ENCODE measurements at regions not wholly inside any gene's neighbourhood (a gene's known extent, or its start where the extent isn't known, plus 50 kb on each side); places are given as distances from the start of the nearest gene placed in this dataset.

DNA sequence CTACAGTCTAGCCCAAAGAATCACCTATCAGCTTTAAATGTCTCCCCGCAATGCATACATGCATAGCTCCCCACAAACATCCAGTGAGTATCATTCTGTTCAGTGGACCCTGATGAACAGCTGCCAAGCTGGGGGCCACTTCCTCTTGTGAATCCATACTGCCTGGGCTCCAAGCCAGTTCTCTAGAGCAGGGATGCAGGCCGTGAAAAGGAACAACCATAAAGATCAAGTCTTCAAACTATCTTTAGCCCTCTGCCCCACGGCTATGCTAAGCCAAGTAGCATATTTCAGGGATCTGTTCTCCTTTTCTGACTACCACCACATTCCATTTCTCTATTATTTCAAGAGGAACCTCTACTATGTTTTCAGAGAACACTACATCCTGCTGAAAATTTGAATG, 191.7 kb upstream of the BTBD3 start:
- in situ Hi-C loops (cut with MboI; ENCODE audit: low sequenced_read_pairs) = no loop called here

DNA sequence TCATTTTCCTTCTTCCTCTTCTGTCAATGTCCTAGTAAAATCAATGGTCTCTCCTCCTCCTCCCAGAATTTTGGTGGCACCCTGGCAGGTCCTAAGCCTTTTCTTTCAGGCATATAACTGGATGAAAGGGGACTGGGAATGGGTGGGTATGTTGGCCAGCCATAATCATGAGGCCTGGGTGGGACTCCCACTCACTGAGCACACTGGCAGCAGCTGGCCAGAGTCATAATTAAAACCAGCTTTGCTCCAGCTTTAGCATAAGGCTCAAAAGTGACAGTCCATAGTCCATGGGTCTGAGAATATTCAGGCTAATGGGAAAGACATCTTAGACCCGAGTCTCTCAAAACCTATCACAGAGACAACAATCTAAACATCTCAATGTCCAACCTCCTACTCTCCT, 190.0 kb upstream of the BTBD3 start:
- in situ Hi-C loops (cut with MboI; ENCODE audit: low sequenced_read_pairs) = no loop called here

DNA sequence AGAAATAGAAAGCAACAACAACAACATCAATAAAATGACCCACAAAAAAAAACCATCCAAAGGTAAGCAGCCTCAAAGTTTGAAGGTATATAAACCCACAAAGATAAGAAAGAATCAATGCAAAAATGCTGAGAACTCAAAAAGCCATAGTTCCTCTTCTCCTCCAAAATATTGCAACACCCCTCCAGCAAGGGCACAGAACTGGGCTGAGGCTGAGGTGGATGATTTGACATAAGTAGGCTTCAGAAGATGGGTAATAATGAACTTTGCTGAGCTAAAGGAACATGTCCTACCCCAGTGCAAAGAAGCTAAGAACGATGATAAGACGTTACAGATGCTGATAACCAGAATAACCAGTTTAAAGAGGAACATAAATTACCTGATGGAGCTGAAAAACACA, 188.8 kb upstream of the BTBD3 start:
- in situ Hi-C loops (cut with MboI; ENCODE audit: low sequenced_read_pairs) = no loop called here

DNA sequence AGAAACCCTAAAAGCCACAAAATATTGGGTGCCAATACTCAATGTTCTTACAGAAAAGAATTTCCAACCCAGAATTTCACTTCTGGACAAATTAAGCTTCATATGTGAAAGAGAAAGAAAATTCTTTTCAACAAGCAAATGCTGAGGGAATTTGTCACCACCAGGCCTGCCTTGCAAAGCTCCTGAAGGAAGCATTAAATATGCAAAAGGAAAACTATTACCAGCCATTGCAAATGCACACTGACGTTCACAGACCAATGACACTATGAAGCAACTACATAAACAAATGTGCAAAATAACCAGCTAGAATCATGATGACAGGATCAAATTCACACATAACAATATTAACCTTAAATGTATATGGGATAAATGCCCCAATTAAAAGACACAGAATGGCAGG, 187.9 kb upstream of the BTBD3 start:
- in situ Hi-C loops (cut with MboI; ENCODE audit: low sequenced_read_pairs) = no loop called here

DNA sequence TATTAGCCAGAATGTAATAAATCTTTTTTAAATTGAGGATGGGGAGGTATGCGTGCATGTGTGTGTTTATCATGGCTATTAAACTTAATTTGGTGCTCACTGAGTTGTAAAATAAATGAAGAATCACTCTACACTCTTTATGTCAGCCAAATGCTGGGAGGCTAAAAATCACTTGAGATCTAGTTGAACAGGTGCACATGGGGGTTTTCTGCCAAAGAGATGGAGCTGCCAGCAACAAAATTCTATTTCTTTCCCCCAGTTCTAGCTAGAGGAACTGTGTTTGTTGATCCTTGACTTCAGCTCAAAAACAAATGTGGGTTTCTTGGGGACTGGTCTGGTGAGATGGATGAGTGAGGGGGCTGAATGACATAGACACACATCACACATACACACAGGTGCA, 183.3 kb upstream of the BTBD3 start:
- in situ Hi-C loops (cut with MboI; ENCODE audit: low sequenced_read_pairs) = no loop called here

DNA sequence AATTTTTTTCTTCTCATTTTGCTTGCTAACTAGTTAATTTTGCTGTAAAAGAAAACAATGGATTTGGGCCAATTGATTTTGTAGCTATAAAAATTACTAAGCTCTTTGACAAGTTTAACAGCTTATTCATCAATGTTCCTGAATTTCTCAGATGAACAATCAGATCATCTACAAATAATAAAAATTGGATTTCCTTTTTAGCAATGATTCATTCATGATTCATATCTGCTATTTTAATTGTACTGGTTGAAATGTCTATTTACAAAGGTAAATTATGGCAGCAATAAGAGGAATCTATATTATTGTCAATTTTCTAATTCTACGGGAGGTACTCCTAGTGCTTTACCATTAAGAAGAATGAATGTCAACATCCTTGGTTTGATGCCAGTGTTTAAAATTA, 178.8 kb upstream of the BTBD3 start:
- in situ Hi-C loops (cut with MboI; ENCODE audit: low sequenced_read_pairs) = no loop called here

DNA sequence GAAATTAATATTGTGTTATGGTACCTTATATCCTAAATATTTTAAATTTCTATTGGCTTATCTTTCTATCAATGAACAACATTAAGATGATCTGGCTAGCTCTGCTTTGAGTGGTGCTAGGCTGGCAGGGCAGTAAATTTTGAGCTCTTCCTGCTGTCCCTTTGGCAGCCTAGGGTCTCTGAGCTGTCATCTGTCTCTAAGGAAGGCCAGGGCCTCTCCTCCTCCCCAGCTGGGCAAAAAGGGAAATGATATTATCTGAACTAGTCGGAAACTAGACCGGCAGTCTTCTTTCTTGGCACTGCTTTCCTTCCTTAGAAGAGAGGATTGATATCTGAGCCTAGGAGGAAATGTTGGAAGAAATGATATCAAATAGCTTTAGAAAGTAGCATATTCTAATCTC, 176.7 kb upstream of the BTBD3 start:
- in situ Hi-C loops (cut with MboI; ENCODE audit: low sequenced_read_pairs) = no loop called here

DNA sequence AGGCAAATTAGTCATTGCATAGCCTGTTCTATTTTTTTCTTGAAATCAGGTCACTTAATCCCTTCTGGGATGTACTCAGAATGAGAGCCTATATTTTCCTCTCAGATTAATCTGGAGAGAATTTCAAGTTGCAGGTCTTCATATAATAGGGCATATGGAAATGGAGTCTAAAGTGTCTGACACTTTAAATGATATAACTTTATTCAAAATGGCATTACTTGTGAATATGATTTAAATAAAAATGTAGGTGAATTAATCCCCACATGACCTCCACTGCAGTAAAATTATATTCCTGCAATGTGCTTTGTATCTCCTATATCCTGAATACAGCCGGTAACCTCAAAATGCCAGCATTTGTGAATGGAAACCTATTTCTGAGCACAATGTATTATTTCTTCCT, 172.5 kb upstream of the BTBD3 start:
- in situ Hi-C loops (cut with MboI; ENCODE audit: low sequenced_read_pairs) = no loop called here

DNA sequence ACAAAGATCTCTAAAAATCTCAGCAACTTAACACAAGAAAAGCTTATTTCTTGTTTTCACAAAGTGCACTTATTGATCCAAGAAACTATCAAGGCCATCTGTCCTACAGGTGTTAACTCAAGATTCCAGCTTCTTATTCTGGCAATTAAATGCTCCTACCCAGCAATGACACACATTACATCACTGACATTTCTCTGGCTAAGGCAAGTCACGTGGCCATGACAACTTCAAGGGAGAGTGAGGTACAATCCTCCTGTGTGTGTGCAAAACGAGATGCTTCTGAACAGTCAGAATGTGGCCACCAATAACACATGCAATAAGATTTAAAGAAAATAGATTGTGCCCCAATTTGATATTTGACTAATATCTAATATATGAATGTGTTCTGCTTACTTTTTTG, 169.3 kb upstream of the BTBD3 start:
- in situ Hi-C loops (cut with MboI; ENCODE audit: low sequenced_read_pairs) = no loop called here

DNA sequence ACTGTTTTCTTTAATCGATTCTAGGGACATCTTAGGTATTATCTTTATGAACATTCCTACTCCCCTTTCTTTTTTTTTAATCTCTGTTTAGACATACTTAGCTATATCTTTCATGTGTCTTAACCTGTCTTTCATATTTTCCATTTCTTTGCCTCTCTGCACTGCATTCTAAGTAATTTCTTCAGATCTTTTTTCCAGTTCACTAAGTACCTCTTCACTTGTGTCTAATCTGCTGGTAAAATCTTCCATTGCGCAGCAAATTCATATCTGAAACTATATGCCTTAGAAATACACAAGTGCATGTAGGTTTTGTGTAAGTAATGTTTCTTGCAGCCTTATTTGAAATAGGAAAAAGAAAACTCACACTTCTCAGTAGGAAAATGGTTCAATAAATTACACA, 165.4 kb upstream of the BTBD3 start:
- in situ Hi-C loops (cut with MboI; ENCODE audit: low sequenced_read_pairs) = no loop called here

DNA sequence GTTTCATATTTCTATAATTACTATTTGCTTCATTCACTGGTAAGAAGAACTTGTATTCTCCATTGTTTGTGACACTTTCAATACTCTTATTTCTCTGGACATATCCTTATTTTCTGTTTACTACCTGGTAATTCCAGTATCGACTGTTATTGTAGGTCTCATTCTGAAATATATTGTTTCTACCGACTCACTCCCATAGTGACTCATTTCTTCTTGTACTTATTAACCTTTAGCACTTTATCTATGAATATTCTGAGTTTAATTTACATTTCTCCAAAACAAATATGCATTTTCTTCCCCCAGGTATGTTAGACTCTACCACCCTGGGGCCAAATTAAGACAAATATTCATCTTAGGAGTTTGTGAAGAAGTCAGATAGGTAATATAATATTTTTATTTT, 164.5 kb upstream of the BTBD3 start:
- in situ Hi-C loops (cut with MboI; ENCODE audit: low sequenced_read_pairs) = no loop called here

DNA sequence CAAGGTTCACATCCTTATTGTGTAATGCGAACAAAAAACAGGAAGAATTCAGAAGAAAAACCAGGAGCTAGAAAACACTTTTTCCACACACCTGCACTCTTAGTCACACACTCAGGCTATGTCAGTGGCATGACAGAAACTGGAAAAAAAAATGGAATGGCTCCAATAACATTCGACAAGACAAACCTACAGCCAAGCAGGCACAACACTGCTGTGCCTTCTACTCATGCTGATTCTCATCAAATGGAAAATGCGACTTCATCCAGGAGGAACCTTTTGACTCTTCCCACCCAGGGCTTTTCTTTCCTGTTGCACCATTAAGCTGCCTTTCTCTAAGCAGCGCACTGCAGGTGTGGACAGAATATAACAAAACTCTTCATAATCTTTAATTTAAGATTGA, 163.2 kb upstream of the BTBD3 start:
- in situ Hi-C loops (cut with MboI; ENCODE audit: low sequenced_read_pairs) = no loop called here

DNA sequence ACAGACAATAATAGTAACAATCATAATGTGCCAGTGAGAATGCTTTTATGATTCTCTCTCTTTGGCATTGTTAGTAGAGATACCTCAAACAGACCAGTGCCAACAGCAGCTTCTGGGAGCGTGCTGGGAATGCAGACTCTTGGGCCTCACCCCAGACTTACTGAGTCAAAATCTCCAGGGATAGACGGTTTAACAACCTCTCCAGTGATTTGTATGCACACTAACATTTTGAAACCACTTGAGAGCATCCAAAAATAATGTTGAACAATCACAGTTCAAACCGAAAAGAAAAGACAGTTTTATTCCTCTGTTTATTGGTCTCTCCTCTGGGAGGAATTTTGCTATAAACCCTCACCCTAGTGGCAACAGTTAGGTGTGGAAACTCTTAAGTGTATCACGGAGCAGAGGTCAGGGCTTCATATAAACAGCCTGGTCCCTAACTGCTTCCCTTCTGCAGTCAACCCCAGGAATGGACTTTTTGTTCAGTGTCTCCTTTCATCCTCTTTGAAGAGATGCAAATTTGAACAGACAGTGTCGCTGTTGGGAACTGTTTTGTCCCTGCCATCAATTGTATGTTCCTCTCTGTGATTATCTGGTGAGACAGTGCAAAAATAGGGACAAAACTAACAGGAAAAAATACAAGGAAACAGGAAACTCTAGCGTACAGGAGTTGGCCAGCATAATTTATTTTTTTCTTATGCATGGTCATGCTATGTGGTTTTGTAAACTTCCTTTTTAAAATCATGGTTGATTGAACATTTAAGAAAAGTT, 162.4 kb upstream of the BTBD3 start:
- in situ Hi-C loops (cut with MboI; ENCODE audit: low sequenced_read_pairs) = no loop called here

DNA sequence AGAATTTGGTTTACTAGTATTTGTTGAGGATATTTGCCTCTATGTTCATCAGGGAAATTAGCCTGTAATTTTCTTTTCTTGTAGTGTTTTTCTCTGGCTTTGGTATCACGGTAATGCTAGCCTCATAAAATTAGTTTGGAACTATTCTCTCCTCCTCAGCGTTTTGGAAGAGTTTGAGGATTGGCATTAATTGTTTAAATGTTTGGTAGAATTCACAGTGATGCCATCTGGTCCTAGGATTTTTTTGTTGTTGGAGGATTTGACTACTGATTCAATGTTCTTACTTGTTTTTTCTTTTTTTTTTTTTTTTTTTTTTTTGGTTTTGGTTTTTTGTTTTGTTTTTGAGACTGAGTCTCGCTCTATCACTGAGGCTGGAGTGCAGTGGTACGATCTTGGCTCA, 156.2 kb upstream of the BTBD3 start:
- in situ Hi-C loops (cut with MboI; ENCODE audit: low sequenced_read_pairs) = no loop called here

DNA sequence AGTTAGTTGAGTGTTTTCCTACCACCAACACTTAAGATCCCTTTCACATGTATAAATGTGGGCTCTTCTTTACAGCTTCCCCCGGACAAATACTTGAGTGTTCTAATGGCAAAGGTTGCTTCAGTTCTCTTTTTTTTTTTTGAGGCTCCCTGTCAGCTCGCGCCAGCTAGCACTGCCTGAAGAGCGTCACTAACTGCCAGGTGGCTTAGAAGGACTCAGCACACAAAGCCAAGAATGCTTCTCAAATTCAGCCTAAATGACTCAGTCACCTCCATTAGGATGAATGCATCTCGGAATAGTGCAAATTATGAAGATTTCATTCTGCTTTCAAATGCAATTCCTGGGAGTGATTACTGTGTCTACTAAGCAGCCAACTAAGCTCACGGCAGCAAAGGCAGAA, 150.7 kb upstream of the BTBD3 start:
- in situ Hi-C loops (cut with MboI; ENCODE audit: low sequenced_read_pairs) = no loop called here

DNA sequence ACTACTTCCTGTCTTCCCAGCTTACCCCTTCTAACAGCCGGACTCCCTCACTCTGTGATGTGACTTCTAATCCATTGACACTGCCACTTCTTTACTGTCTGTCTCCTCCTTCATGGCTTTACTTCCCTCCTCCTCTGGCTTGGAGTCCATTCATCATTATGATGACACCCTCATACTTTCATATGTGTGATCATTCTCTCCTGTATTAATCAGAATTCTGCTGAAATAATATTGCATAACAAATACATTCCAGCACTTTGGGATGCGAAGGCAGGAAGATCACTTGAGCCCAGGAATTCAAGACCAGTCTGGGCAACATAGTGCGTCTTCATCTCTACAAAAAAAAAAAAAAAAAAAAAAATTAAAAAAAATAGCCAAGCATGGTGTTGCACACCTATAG, 147.9 kb upstream of the BTBD3 start:
- in situ Hi-C loops (cut with MboI; ENCODE audit: low sequenced_read_pairs) = no loop called here

DNA sequence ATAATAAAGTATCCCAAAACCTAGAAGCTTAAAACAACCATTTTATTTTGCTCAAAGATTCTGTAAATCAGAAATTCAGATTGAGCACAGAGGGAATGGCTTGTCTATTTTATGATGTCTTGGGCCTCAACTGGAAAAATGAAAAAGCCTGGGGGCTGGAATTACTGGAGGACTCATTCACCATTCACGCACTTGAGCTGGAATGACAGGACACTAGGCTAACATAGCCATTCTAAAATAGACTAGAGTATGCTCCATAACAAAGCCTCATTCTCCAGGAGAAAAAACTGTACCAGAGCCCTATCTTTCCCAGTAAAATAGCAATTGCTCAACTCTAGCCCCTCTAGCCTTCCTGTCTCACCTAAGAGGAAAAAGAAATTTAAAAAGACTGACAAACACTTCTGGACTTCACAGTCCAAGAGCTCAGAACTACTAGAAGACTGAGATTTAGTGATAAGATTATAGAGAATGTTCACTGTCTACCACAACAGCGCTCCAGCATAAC, 145.4 kb upstream of the BTBD3 start:
- in situ Hi-C loops (cut with MboI; ENCODE audit: low sequenced_read_pairs) = no loop called here

DNA sequence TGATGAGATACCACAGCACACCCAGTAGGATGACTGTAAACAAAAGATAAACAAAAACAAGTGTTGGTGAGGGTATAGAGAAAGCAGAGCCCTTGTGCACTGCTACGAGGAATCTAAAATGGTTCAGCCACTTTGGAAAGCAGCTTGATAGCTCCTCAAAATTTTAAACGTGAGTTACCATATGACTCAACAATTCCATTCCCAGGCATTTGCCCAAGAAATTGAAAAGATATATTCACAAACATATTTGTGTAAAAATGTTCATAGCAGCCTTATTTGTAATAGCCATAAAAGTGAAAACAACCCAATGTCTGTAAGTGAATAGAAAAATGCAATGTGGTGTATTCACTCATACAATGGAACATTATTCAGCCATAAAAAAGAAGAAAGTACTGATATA, 141.0 kb upstream of the BTBD3 start:
- in situ Hi-C loops (cut with MboI; ENCODE audit: low sequenced_read_pairs) = no loop called here

DNA sequence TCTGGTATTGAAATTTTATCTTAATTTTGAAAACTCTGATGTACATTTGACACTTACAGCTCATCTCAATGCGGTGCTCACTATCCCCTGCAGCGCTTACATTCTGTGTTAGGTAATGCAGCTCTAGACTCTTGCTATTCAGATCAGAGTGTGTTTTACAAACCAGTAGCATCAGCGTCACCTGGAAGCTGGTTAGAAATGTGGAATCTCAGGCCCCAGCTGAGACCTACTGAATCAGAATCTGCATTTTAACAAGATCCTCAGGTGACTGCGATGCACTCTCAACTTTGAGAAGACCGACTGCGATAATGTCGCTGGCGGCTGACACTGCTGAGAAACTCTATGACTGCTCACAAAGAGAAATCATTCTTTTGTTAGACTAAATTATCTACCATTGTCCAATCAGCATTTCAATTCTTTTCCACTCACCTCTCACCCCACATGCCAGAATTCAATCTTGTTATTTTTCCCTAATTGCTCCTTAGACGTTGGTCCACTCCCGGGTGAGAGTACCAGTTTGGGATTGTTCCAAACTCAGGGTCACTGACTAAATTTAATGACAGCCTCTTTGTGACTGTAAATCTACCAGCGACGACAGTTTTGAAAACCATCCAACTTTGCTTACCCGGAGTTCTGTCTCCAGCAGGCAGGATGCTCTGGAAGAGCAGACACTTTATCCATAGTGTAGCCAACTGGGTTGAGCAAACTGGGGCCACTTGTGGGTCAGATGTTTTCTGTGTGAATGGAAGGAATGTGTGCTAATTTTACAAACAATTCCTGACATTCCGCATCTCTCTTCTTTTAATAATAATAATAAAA, 140.1 kb upstream of the BTBD3 start:
- in situ Hi-C loops (cut with MboI; ENCODE audit: low sequenced_read_pairs) = no loop called here

DNA sequence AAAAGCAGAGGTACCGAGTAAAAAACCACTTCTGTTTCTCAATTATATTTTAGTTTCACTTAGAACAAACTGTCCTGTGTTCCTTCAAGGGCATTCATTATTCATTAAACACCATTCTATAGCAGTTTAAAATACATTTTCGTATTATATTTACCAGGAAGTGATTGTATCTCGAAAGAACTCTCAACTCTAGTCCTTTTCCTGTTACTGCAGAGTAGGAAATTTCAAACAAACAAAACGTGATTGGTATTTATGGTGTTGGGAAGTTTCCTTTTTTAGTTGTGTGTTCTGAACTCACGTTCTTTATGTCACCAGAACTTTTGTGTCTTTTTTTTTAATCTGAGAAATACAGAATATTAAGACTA, 139.5 kb upstream of the BTBD3 start:
- in situ Hi-C loops (cut with MboI; ENCODE audit: low sequenced_read_pairs) = no loop called here

DNA sequence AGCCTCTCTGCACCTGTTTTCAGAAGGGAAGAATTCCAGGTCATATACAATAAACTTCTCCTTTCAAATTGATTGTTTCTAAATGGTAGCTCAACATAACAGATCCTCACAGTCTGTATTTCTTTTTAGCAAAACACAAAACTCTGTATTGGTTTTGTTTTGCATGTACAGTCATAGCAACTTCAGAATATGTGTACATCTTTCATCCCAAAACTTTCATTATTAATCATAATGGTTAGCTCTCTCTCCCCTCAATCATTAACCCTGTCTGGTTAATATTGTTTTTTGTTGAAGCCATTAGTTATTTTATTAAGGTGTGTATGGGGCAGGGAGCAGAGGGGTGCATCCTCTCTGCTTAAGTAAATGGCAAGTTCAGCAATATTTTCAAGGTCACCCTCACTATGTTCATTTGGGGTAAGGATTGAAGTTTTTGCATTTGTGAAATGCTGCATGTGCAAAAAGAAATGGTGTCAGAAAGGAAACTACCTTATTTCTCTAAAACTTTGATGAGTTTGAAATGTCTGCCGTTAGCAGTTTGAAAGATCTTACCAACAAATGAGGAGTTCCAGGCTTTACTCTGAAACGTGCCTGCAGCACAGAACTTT, 136.8 kb upstream of the BTBD3 start:
- in situ Hi-C loops (cut with MboI; ENCODE audit: low sequenced_read_pairs) = no loop called here
